Naive B cell (primary cell): ENCODE measurements at regions not wholly inside any gene's neighbourhood (a gene's known extent, or its start where the extent isn't known, plus 50 kb on each side); places are given as distances from the start of the nearest gene placed in this dataset.

Experiments
- ATAC-seq, 2 donors: fragments of 150-1000 bp; cut with Tn5 transposase; 2 replicates each; pipeline ENCODE4 v1.10.0; 2021; ENCODE audit warnings: low read depth in 2 of 2, mild to moderate bottlenecking in 2 of 2, moderate library complexity in 2 of 2
- DNase-seq: peaks from one replicate; pipeline ENCODE4 v3.0.0; 2022
- H3K27ac Mint-ChIP-seq, 6 donors: one replicate each; pipeline ENCODE4 v1.8.0; 2020 to 2022; ENCODE audit warnings: mild to moderate bottlenecking in 6 of 6, mixed read lengths in 6 of 6, moderate library complexity in 5 of 6, inconsistent platforms in 2 of 6
- H3K27me3 Mint-ChIP-seq, 3 donors: one replicate each; pipeline ENCODE4 v1.8.0; 2021 to 2022; ENCODE audit warnings: mixed read lengths in 3 of 3, mild to moderate bottlenecking in 1 of 3
- H3K36me3 Mint-ChIP-seq, 2 donors: one replicate each; pipeline ENCODE4 v1.8.0; 2020 to 2022; ENCODE audit warnings: mixed read lengths in 2 of 2, inconsistent platforms in 1 of 2, mild to moderate bottlenecking in 1 of 2
- H3K4me1 Mint-ChIP-seq, 3 donors: one replicate each; pipeline ENCODE4 v1.8.0; 2020 to 2022; ENCODE audit warnings: mixed read lengths in 3 of 3, inconsistent platforms in 1 of 3, mild to moderate bottlenecking in 1 of 3, moderate library complexity in 1 of 3
- H3K4me3 Mint-ChIP-seq, 8 donors: one replicate each; pipeline ENCODE4 v1.8.0; 2020 to 2022; ENCODE audit warnings: mild to moderate bottlenecking in 8 of 8, mixed read lengths in 8 of 8, moderate library complexity in 8 of 8, inconsistent platforms in 2 of 8
- H3K9me3 Mint-ChIP-seq, 7 donors: one replicate each; pipeline ENCODE4 v1.8.0; 2020 to 2022; ENCODE audit warnings: mixed read lengths in 7 of 7, mild to moderate bottlenecking in 5 of 7, inconsistent platforms in 2 of 7, moderate library complexity in 1 of 7

DNA sequence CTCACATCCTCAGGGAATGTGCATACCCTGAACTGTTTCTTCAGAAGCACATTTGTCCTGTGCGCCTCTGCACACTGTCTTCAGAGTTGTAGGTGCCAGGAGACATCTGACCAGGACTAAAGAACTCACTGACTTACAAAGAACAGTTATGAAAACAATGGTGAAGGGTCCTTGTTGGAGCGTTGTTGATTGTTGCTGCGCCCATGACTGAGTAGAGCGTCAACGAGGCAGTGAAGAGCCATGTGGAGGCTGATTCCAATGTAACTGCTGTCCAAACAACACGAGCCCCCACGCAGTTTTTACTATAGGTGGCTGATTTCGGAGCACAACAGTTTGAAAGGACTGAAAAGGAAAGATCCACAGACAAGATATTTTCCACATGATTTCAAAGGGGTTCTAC, 380.3 kb downstream of the CDH26 start:
- Mint-ChIP-seq H3K4me1 (no peaks in the 10 kb centered on the region), H3K36me3 (no peaks in the 10 kb centered on the region), H3K9me3 (peaks cover 0 to 4% (median 0%) of the 10 kb centered on the region in 7 donors), H3K4me3 (no peak overlapping the region), H3K27me3 (peaks cover 0 to 3% (median 0%) of the 10 kb centered on the region in 3 donors), H3K27ac (no peak overlapping the region)
- DNase-seq (no peak), ATAC-seq (no peak)

DNA sequence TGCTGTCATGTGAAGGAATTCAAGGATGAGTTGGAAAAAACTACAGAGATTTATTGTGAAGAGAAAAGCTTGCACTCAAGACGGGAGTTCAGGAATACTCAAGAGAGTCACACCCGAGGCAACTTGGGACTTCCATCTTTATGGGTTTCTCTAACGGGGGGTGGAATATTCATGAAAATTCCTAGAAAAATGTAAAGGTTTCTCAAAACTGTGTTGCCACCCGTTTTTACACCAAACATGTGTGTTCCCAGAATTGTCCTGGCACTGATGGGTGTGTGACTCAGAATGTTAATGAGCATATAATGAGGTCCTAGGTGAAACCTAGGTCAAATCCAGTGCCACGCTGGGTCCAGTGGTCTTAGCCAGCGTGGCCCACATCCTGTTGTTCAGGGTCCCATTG, 381.5 kb downstream of the CDH26 start:
- DNase-seq (no peak), ATAC-seq (no peak)
- H3K27ac Mint-ChIP-seq: no peak overlapping the region
- no peaks in the 10 kb centered on the region for H3K4me1 Mint-ChIP-seq
- H3K27me3 Mint-ChIP-seq: no peaks in the 10 kb centered on the region
- H3K36me3 Mint-ChIP-seq: no peaks in the 10 kb centered on the region
- no peak overlapping the region for H3K4me3 Mint-ChIP-seq
- peaks cover 0 to 4% (median 0%) of the 10 kb centered on the region in 7 donors for H3K9me3 Mint-ChIP-seq

DNA sequence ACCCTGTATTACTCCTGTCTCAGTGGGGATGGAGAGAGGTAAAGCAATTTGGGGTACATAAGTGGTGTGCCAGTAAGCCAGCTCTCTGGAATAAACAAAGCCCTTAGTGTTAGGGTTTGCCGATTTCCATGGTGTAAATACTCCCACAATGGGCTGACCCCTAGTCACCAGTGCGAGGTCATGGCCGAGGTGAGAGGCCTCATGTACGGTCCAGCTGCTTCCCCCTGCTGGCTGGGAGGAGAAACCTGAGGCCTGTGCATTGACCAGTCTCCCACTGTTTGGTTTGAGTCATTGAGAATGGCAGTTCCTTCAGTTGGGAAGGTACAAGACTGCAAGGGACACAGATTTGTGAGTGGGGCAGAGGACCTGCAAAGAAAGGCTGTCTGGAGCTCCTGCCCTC, 382.0 kb downstream of the CDH26 start:
- no peak for DNase-seq
- Mint-ChIP-seq H3K27ac (no peak overlapping the region), H3K27me3 (no peaks in the 10 kb centered on the region), H3K4me3 (no peak overlapping the region), H3K9me3 (peaks cover 0 to 4% (median 0%) of the 10 kb centered on the region in 7 donors), H3K4me1 (no peaks in the 10 kb centered on the region), H3K36me3 (no peaks in the 10 kb centered on the region)
- ATAC-seq: no peak

DNA sequence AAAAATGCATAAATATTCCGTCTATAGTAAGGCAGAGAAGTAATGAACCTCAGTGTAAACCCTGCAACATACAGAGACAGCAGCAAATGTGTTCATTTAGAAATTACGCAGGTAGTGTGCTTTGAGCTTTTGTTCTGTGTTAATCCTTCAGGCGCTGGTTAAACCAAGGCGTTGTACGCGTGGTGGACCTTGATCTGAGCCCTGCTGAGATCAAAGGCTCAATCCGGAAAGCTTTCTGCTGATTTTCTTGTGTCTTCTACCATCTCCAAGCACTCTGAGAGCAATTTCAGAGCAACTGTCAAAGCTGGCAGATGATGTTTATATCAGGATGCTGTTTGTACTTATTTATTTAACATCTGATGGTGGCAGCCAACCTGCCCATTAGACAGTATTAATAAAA, 382.8 kb downstream of the CDH26 start:
- Mint-ChIP-seq H3K9me3 (peaks cover 0 to 4% (median 0%) of the 10 kb centered on the region in 7 donors), H3K4me3 (no peak overlapping the region), H3K4me1 (no peaks in the 10 kb centered on the region), H3K36me3 (no peaks in the 10 kb centered on the region), H3K27ac (no peak overlapping the region), H3K27me3 (no peaks in the 10 kb centered on the region)
- ATAC-seq (no peak), DNase-seq (no peak)

DNA sequence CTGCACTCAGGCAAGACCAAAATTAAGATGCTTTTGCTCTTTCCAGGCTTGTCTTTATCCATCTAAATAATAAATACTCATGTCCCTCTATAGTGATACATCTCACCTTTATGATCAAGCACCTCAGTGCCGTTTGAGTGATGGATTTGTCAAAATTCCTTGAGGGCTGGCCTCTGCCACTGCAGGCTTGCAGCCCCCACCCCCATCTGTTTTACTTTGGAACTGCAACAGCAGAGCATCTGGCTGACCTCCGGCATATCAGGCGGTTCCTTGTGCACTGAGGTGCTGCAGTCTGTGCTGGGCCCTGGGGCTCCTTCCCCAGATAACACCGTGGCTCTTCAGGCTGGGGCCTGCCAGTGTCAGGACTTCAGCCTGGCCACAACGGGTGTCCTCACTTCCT, 386.9 kb downstream of the CDH26 start:
- Mint-ChIP-seq H3K36me3 (no peaks in the 10 kb centered on the region), H3K4me3 (no peak overlapping the region), H3K27me3 (no peaks in the 10 kb centered on the region), H3K9me3 (peaks cover 0 to 9% (median 0%) of the 10 kb centered on the region in 7 donors), H3K4me1 (peaks cover 0 to 4% (median 0%) of the 10 kb centered on the region in 3 donors), H3K27ac (no peak overlapping the region)
- ATAC-seq: no peak
- no peak for DNase-seq

DNA sequence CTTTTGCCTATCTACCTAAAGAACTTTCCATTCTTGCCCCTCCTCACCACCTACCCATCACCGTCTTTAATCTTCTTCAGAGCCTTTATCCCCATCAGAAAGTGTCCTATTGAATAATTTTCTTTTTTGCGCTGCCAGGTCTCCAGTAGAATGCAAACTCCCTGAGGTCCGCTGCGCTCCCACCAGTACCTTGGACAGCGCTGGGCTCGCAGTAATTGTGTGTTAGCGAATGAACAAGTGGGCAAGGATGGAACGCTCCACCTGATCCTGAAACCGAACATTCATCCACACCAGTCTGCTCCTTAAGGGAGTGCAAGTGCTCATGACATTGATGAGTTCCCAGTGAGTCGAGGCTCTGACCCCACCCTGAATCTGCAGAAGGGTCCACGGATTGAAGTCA, 391.2 kb downstream of the CDH26 start:
- Mint-ChIP-seq H3K27ac (no peak overlapping the region), H3K27me3 (no peaks in the 10 kb centered on the region), H3K4me1 (peaks cover 0 to 4% (median 0%) of the 10 kb centered on the region in 3 donors), H3K4me3 (no peak overlapping the region), H3K36me3 (no peaks in the 10 kb centered on the region), H3K9me3 (peaks cover 0 to 5% (median 0%) of the 10 kb centered on the region in 7 donors)
- no peak for DNase-seq
- no peak for ATAC-seq

DNA sequence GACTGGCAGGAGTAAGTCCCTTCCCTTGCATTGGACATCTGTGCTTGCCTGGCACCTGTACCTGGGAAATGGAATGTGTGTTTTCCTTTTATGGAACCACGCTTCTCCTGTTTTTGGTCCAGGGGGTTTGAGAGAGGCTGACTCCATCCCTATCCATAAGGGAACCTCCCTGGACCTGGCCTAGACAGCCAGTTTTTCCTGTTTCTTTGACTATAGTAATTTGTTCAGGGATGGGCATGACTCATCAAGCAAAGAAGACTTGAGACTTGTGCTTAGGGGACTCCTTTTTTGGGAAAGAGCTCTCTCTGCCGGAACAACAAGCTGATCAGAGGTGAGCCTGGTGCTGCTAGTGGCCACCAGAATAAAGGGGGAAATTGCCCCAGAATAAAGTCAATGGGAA, 393.8 kb downstream of the CDH26 start:
- Mint-ChIP-seq H3K4me1 (peaks cover 0 to 4% (median 0%) of the 10 kb centered on the region in 3 donors), H3K36me3 (no peaks in the 10 kb centered on the region), H3K4me3 (no peak overlapping the region), H3K27ac (no peak overlapping the region), H3K27me3 (no peaks in the 10 kb centered on the region), H3K9me3 (peaks cover 0 to 5% (median 0%) of the 10 kb centered on the region in 7 donors)
- ATAC-seq (no peak), DNase-seq (no peak)

DNA sequence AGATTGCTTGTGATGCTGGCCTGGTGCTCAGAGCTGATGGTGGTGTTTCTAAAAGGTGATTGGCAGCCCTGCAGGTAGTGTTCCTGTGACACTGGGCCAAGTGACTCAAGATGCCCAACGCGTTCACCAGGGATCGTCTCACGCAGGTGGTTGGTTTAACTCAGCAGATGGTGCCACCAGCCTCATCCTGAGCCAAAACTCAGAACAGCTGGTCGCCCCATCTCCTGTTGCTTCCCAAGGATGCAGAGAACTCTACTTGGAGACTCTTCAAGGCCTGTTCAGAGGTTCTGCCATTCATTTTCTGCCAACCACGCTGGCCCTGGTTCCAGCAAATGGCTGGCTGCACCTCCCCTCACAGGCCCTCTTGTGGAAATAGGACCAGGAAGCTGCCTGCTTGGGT, 394.4 kb downstream of the CDH26 start:
- DNase-seq (no peak), ATAC-seq (no peak)
- Mint-ChIP-seq H3K36me3 (no peaks in the 10 kb centered on the region), H3K4me1 (peaks cover 0 to 4% (median 0%) of the 10 kb centered on the region in 3 donors), H3K9me3 (peaks cover 0 to 5% (median 0%) of the 10 kb centered on the region in 7 donors), H3K27me3 (no peaks in the 10 kb centered on the region), H3K4me3 (no peak overlapping the region), H3K27ac (peak overlapping the region in 1 of 6 donors; percentile 28)

DNA sequence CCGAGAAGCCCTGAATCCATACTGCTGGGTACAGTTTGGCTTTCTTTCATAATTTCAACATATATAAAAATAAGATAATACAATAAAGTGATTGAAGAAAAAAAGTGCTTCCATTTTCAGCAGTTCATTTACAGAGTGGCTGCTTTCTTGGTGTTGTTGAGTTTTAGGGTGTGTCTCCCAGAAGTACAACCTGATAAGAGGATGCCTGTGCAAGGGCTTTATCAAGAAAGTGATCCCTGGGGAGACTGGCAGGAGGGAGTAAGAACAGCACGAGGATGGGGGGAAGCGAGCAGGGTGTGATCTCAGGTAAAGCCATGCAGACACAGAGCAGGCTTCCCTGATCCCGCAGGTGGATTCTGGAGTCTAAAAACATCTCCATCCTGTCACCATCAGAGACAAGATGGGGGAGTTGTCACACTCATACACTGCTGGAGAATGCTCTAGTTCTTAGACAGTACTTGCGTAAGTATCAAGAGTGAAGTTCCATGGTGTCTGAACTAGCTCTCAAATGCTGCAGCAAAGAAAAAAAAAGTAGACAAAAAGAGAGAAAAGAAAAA, 395.9 kb downstream of the CDH26 start:
- Mint-ChIP-seq H3K36me3 (no peaks in the 10 kb centered on the region), H3K4me3 (no peak overlapping the region), H3K9me3 (peaks cover 0 to 4% (median 0%) of the 10 kb centered on the region in 7 donors), H3K27me3 (no peaks in the 10 kb centered on the region), H3K4me1 (no peaks in the 10 kb centered on the region), H3K27ac (no peak overlapping the region)
- no peak for ATAC-seq
- no peak for DNase-seq

DNA sequence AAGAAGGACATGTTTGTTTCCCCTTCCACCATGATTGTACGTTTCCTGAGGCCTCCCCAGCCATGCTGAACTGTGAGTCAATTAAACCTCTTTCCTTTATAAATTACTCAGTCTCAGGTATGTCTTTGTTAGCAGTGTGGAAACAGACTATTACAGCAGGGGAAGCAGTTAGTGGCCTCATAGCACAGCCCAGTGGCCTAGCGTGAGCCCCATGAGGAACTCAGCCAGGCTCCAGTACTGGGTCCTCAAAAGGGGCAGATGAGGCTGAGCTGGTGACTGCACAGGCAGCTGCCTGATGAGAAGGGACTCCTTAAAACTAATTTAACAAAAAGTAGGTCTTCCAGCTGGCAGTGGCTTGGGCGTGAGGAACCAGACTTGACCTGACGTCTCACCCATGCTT, 399.9 kb downstream of the CDH26 start:
- ATAC-seq: no peak

DNA sequence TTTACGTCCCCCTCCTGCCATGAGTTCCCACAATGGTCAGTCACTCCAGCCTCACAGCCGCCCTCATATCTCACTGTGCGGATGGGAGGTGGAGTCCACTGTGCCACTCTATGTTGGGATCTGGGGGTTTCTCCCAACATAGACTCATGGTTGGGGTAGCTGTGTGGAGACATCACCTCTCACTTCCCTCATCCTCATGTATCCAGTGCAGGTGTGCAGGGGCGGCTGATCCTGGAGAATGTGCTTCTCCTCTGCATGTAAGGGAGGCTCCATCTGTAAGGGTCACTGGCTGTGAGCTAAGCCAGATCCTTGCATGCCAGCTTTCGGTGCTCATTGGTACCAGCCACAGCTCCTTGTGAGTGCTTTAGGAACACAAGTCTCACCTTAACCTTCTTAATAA, 400.8 kb downstream of the CDH26 start:
- peak overlapping the region in 1 of 6 donors; percentile 15 for H3K27ac Mint-ChIP-seq
- H3K4me3 Mint-ChIP-seq: no peak overlapping the region
- no peaks in the 10 kb centered on the region for H3K36me3 Mint-ChIP-seq
- H3K4me1 Mint-ChIP-seq: no peaks in the 10 kb centered on the region
- no peak for ATAC-seq
- no peaks in the 10 kb centered on the region for H3K27me3 Mint-ChIP-seq
- no peaks in the 10 kb centered on the region for H3K9me3 Mint-ChIP-seq
- no peak for DNase-seq

More for the DNA sequence above, 399.9 kb downstream of the CDH26 start:
- no peak overlapping the region for H3K27ac Mint-ChIP-seq
- no peaks in the 10 kb centered on the region for H3K9me3 Mint-ChIP-seq
- H3K36me3 Mint-ChIP-seq: no peaks in the 10 kb centered on the region
- H3K27me3 Mint-ChIP-seq: no peaks in the 10 kb centered on the region
- DNase-seq: no peak
- no peaks in the 10 kb centered on the region for H3K4me1 Mint-ChIP-seq
- peak overlapping the region in 1 of 8 donors; percentile 31 for H3K4me3 Mint-ChIP-seq

DNA sequence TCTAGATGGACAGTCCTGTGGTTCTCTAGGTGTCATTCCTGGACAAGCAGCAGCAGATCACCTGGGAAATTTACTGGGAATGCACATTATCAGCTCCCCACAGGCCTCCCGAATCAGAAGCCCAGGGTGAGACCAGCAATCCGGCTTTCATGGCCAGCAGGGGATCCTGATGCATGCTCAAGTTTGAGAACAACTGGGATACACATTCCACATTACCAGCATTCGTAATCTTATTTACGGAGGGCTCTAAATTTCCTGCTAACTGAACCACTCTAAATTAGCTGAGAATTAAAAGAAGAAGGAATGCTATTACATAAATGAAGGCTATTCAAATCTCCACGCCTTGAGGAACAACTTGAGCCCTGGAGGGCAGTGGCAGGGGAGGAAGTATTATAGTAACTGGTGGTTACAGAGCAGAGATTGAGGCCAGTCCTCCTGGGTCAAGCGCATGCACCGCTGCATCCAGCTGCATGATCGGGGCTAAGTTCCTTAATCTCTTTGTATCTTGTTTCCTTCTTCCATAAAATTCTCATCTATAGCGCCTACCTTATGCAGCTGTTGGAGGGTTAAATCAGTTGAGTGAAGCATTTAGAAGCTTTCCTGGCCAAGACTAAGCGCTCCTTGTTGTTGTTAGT, 403.7 kb downstream of the CDH26 start:
- H3K4me3 Mint-ChIP-seq: no peak overlapping the region
- H3K9me3 Mint-ChIP-seq: peaks cover 0 to 3% (median 0%) of the 10 kb centered on the region in 7 donors
- ATAC-seq (no peak), DNase-seq (no peak)
- no peaks in the 10 kb centered on the region for H3K27me3 Mint-ChIP-seq
- H3K27ac Mint-ChIP-seq: no peak overlapping the region
- H3K36me3 Mint-ChIP-seq: no peaks in the 10 kb centered on the region
- no peaks in the 10 kb centered on the region for H3K4me1 Mint-ChIP-seq

DNA sequence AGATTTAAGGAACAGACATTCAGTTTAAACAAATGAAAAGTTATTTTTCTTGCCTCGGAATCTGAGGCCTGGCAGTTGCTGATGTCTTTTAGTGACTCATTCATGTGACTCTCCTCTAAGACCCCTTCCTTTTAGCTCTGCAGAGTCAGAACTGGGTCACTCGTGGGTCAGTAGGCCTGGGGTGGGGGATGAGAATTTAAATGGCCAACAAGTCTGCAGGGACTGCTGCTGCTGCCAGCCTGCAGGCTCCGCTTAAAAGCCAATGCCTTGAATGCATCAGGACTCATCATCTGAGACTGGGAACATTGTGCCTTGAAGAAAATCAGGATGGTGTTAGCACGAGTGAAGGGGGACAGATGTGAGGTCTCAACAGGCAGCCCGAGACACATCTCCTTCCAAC, 404.3 kb downstream of the CDH26 start:
- DNase-seq (no peak), ATAC-seq (no peak)
- H3K4me3 Mint-ChIP-seq: no peak overlapping the region
- H3K36me3 Mint-ChIP-seq: no peaks in the 10 kb centered on the region
- peaks cover 0 to 3% (median 0%) of the 10 kb centered on the region in 7 donors for H3K9me3 Mint-ChIP-seq
- no peaks in the 10 kb centered on the region for H3K27me3 Mint-ChIP-seq
- no peak overlapping the region for H3K27ac Mint-ChIP-seq
- no peaks in the 10 kb centered on the region for H3K4me1 Mint-ChIP-seq

DNA sequence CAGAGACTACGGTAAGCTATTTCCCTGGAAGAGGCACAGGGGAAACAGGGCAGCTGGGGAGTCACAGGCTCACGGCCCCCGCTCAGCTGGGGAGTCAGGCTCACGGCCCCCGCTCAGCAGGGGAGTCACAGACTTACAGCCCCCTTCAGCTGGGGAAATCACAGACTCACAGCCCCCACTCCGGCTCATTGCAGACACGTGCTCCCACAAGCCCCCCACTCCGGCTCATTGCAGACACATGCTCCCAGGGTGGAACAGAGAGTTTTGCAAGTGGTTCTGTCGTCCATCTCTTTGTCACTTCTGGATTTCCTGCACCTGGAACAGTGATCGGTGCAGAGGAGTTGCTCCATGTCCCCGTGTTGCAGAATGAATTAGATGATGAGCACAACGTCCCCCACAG, 405.5 kb downstream of the CDH26 start:
- H3K36me3 Mint-ChIP-seq: no peaks in the 10 kb centered on the region
- no peaks in the 10 kb centered on the region for H3K4me1 Mint-ChIP-seq
- no peaks in the 10 kb centered on the region for H3K27me3 Mint-ChIP-seq
- H3K9me3 Mint-ChIP-seq: peaks cover 0 to 3% (median 0%) of the 10 kb centered on the region in 7 donors
- H3K27ac Mint-ChIP-seq: no peak overlapping the region
- ATAC-seq: no peak
- no peak overlapping the region for H3K4me3 Mint-ChIP-seq
- DNase-seq: no peak
